NCI-H1417 treated with DMSO at 0.1 percent for 48 hours (cell line): ENCODE measurements at regions not wholly inside any gene's neighbourhood (a gene's known extent, or its start where the extent isn't known, plus 50 kb on each side); places are given as distances from the start of the nearest gene placed in this dataset.
A peak's percentile ranks its signal among the peaks of the same experiment; 100 is the strongest.
"Not testable (repeated sequence)": the region's sequence is repeated elsewhere in the genome, so short reads cannot be mapped to it uniquely, and the experiment has no call there.

ENCODE experiments used
- DNase-seq: peaks from one replicate; lab custom pipeline; 2025; lab: John Stamatoyannopoulos, UW

DNA sequence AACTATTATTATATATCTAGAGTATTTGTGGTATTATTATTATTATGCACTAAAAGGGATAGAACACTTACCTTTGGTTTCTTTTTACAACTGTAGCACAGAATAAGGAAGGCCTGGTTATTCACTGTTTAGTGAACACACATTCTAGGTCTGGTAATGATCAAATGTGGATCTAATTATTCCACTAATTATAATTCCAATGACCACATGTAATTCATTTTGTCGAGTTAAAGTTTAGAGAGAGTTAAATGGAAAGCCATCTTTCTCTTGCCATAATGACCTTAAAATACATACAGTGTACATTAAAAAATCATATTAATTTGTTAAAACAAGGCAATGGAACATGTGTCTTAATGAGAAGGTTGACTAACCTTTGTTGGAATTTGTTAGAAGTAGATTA is 147.8 kb downstream of the SEM1 start:
- no peak for DNase-seq

DNA sequence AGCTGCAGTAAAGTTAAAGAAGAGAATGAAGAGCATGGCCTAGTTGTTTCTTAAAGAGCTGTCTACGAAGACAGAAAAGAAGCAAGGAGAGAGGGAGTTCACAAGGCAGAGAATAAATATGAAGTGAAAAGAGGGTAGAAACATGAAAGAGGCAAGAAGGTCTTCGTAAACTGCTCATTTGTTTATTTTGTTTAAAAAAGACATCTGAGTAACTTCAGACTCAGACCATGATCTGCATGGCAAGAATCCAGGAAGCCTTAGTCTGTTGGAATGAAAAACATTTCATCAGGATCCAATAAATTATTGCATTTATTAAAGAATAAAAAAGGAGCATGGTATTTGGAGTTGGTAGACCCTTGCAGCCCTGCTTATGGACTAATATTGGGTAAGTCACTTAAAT is 151.1 kb downstream of the SEM1 start:
- DNase-seq, result no peak

DNA sequence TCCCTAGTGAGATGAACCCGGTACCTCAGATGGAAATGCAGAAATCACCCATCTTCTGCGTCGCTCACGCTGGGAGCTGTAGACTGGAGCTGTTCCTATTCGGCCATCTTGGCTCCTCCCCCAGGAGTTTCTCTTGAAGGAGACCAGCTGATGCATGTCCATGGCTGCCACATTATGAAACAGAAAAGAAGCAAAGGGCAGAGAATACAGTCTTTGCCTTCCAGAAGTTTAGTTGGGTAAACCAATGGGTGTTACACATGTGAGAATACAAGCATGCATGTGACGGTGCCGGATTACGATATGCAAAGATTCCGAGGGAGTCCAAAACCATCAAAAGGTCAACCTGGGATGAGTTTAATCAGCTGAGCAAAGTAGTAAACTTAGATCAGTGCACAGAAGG is 151.6 kb downstream of the SEM1 start:
- DNase-seq, result no peak

DNA sequence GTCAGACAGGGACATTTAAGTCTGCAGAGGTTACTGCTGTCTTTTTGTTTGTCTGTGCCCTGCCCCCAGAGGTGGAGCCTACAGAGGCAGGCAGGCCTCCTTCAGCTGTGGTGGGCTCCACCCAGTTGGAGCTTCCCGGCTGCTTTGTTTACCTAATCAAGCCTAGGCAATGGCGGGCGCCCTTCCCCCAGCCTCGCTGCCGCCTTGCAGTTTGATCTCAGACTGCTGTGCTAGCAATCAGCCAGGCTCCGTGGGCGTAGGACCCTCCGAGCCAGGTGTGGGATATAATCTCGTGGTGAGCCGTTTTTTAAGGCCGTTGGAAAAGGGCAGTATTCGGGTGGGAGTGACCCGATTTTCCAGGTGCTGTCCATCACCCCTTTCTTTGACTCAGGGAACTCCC is 152.0 kb downstream of the SEM1 start:
- DNase-seq, result not testable (repeated sequence)

DNA sequence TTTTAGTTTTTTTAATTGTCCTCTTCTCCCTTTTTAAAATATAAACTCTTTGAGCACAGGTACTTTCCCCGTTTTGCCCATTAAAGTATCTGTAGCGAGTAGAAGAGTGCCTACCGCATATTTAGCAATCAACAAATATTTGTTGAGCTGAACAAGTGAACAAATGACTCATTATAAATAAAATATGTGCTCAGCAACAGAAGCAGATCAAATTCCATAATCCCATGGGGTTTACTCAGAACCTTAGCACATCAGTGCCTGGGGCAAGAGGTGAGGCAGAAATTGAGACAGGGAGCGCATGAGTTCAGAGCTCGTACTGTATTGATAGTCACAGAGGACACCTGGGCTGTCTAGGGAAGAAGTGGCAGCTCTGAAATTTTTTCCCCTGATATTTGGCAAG is 161.0 kb downstream of the SEM1 start:
- DNase-seq, result peak; percentile 44

DNA sequence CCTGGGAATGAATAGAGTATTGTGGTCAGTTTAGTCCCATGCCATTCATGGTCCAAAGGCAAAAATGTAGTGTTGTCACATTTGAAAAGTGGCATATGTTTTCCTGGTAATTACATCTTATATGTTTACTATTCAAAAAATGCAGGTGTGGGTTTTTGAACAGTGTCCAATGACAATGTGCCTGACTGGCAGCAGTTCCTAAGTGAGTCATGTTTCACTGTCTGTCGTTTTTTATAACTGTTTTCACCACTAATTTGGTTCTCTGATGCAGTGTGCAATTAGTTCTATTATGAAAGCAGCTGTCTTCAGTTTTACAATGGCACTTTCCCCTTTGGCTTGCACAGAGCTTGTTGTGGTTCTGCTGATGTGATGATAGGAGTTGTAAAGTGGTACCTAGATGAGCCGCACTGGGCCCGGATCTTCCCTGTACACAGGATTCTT is 162.3 kb downstream of the SEM1 start:
- DNase-seq, result peak; percentile 99

DNA sequence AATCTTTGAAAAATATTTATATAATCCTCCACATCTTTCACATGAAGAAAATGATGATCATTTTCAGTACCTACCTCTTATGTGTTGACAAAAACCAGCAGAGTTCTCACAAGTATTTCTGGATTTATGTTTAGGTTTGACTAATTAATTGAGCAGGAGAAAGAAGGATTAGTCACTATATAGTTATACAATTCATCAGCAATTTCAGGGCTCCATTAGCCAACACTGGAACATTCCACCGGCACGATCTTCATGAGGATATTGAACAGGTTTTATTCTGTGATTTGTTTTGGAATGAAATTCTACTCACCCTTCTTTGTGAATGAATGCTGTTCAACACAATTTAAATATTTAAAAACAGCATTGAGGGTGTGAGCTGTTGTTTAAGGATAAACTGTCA is 163.2 kb downstream of the SEM1 start:
- DNase-seq, result no peak

DNA sequence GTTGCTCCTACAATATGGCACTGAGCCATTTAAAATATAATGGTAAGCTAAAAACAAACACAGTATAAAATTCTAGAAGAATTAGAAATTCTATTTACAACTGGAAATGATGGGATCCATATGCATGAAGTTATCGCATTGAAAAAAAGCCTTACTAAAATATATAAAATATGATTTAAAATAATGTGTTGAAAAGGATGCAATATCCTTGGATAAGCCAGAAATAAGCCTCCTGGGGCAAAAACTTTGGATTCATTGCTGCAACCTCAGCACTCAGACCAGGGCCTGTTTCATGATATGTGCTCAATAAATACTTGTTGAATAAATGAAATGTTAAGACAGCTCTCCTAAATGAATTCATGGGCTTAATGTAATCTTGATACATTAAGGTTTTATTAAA is 170.2 kb downstream of the SEM1 start:
- no peak for DNase-seq

DNA sequence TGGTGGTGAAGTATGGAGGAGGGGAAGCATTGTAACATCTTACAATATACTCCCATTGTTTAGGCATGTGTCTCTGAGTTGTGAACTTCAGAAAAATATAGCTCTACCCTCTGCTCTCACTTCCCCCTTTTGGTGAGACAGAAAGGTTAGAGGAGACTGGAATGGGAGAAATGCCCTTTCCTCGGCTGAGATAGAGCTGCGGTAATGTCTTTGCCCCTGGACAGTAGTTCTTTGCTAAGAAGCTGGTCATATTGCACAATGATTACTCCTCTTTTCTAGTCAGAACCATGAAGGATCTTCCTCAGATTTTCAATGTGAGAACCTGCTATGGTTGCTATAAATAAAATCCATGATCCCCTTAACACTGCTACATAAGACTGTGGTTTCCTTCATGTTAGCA is 171.0 kb downstream of the SEM1 start:
- DNase-seq, result no peak

DNA sequence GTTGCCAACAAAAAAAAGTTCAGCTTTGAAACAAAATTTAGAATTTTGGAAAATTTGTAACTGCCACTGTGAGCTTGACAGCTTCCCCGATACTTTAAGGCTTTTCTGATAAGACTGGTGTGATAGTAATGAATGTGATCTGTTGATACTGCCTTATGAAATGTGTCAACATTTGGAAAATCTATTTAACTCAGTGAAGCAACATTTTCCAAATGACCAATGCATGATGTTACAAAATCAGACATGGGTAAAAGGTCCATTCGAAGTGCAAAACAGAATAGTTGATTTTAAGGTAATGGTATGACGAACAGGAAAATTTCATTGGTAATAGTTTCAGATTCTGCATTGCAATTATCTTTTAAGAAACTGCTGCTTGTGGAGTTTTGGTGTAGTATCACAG is 175.4 kb downstream of the SEM1 start:
- DNase-seq, result no peak

DNA sequence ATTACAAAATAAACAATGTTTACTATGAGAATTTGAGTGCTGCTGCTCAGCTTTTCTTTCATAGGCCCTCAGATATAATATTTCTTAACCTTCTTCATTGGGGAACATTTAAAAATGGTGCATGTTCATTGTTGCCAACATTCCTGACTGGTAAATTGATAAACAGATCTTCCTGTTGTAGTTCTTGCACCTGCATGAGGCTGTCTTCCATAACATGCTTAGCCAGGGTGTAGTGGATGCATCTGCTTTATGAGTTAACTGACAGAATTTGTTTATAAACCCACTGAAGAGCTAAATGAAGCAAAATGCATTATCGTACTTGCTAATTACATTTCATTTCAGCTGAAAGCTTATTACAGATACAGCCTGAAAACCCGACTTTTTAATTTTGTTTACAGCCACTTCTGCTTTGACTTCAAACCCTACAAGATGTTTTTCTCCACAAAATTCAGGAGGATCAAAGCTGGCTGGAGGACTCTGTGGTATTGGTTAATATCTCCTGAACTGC is 177.2 kb downstream of the SEM1 start:
- no peak for DNase-seq

DNA sequence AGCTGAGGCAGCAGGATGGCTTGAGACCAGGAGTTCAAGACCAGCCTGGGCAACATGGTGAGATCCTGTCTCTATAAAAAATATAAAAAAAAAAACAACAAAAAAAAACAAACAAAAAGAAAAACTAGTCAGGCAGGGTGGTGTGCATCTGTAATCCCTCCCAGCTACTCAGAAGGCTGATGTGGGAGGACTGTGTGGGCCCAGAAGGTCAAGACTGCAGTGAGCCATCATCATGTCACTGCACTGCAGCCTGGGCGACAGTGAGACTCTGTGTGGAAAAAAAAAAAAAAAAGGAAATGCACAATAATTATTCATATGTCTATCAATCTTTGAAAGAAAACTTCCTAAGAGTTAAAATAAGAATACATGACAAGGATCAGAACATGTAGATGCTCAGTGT is 178.3 kb downstream of the SEM1 start:
- DNase-seq, result no peak

DNA sequence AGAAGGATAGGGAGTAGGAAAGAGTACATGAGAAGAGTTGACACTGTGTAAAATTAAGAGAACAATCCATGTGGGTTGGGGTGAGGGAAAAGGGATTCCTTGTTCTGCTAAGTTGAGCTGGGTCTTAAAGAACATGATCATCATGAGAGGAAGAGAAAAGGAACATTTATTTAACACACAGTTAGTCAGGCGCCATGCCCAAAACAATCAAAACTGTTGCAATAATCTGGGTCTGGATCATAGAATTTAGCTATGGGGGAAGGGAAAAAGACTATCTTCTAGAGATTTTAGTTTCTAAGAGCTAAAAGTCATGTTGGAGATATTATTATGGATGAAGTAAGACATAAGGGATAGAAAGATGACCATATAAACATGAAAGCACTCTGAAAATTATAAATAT is 178.9 kb downstream of the SEM1 start:
- no peak for DNase-seq

DNA sequence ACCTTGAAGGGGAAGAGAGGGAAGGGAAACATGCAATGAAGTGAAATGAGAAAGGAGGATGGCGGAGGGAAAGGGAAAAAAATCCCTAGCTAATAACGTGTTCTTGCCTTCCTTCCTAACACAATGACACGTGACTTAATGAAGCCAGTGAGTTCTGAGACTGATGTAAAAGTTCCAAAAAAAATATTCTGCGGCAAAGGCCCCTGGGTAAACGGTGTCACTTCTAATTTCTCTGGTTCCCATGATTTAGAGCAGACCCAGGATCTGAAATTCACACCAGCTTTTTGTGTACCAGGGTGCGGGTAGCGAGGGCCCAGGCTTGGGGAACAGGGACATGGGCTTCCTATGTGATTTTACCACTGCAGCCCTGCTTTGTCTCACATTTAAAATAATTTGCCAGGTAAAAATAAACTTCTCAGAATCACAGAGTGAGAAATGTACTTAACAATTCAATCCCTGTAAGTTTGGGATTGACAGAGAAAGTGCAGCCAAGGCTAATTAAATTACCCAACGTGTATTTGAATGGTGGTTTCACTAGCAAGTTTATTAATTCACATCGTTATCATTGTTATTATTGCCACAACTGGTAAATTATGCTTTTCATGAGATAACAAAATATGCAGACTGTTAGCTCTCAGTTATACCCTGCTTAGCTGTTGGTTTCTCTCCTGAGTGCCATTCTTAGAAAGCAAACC is 182.4 kb downstream of the SEM1 start:
- no peak for DNase-seq

DNA sequence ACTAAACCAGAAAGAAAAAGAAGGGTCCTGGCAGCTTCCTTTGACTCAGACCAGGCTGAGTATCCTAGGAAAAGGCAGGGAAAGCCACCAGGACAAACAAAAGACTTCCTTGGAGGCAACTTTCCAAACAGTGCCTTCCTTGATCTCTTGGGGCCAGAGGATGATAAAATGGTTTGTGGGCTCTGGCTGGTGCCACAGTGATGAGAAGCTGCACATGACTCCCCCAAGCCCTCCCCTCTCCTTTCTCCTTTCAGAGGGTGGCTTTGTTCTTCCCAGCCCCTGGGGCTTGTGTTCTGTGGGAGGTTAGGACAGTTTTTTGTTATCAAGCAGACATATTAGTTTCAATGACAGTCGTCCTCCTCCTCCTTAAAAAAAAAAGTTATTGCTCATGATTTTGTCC is 183.2 kb downstream of the SEM1 start:
- no peak for DNase-seq

DNA sequence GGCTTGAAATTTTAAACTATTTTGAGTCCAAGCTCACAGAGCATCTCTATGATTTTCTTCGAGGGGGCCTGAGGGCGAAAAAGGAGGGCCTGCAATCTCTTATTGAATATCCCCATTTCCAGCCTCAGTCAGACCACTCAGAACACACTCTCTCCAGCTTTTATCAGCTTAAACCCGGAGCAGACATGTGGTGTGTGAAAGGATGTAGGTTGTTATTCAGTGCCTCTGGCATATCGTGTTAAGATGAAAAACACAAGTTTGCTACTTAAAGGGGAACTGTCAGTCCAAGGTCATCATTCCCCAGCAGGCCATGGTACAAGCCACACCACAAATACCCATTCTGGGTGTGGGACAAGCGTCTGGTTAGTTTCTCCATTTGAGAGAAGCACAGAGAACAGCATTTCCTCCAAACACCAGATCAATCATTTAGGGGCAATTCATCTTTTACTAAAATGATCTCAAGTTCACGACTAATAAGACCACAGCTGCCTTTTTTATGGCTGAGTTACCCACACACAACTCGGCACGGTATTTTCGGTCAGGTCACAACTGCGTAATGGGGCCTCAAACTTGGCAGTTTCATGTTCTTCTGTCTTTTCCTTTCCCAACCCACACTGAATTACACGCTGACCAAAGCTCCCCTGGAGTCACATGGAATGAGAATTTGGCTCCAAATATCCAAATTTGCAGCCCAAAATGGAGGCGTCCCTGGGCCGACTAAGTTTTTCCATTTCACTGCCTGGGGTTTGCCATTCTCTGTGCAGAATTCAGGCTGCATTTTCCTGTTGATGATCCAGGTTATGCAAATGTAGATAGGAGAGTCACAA is 188.4 kb downstream of the SEM1 start:
- DNase-seq, result no peak

DNA sequence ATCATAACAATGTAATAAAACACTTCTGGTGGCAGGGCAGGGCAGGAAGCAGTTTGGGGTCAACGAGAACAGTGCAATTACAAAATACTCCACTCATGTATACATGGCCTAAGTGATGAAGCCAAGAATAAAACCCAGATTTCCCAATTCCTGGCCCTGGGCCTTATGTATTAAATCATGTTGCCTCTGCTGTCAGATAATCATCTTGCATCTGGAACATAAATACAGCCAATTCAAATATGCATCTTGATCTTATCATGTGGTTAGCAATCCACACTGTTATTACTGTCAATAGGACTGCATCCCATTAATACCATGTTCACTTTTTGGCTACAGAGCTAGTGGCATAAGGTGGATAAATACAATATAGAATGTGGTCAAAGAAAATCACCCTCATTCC is 186.5 kb upstream of the SLC25A13 start:
- no peak for DNase-seq

DNA sequence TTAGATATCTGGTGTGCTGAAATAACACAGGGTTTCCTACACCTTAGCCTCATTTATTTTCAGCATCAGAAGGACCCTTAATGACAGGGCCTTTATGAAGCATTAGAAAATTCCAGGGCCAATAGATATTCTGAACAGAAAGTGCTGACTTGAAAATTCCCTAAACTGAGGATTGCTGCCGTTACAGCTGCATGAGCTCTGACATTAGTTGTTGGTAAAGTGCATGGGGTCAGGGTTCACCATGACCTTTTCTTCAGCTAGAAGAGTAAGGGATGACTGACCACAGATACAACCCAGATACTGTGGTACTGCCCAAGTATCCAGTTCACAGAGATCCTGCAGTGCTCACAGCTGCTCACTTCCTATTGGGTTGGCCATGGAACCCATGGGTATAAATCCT is 181.7 kb upstream of the SLC25A13 start:
- DNase-seq, result no peak

DNA sequence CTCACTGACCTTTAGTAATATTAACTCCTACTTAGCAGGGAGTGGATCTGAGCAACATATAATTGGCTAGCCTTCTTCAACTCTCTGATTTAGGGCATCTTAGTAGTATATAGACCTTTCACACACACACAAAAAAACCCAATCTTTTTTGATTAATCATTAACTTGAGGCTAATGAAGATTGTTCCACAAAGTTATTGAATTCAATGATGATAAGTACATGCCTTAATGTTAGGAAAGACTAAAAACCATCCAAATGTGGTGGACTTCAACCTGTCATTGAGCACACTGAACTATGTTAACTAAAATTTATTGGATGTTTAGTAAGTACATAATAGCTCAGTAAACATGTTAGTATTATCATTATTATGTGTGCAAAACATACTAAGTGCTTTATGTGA is 179.4 kb upstream of the SLC25A13 start:
- DNase-seq, result no peak

DNA sequence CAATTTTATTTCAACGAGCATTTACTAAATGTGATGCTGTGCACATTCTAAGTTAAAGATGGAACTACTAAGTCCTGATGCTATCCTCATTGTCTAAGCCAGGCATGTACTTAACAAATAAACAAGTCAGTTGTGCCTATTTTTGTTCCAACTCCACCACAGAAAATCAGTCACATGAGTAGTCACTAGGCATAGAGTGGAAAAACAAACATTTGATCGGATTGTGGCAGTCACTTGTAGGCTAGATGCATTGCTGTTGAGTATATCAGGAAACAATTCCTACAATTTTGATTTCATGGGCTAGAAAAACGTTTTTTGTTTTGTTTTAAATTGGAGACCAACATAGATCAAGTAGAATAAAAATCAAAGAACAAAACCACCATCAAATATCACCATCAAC is 177.6 kb upstream of the SLC25A13 start:
- DNase-seq, result no peak

DNA sequence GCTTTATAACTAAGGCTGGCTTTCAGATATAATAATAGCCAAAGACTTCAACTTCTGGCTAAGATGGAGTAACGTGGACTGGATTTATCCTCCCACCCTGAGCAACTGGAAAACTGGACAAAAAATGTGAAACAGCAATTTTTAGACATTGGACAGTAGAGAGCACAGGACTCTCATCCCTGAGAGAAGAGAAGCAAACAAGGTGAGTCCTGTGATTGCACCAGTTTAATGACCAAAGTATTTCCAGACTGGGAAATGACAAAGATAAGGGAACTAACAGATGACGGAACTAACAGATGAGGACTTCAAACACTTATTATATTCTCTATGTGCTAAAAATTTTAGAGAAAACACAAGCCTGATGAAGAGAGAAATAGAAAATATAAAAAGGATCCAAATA is 175.7 kb upstream of the SLC25A13 start:
- DNase-seq, result no peak

DNA sequence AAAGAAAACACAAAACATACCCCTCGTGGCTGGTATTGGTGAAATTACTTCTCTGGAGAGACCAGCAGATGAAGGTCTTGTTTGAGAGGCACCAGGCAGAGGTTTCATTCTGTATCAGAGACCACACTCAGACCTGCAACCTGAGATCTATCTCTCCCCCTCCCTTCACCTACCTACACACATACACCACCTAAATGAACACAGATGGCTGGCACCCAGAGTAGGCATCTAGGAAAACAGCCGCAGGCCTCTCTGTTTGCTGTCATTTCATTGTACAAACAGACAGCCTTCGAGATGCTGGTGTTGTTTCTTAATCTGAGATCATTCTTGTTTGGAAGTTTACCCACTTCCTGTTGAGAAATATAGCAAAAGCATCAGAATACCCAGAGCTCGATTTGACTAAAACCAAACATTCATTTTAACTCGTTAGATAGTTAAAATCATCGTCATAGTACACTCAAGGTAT is 173.9 kb upstream of the SLC25A13 start:
- DNase-seq, result peak; percentile 84

DNA sequence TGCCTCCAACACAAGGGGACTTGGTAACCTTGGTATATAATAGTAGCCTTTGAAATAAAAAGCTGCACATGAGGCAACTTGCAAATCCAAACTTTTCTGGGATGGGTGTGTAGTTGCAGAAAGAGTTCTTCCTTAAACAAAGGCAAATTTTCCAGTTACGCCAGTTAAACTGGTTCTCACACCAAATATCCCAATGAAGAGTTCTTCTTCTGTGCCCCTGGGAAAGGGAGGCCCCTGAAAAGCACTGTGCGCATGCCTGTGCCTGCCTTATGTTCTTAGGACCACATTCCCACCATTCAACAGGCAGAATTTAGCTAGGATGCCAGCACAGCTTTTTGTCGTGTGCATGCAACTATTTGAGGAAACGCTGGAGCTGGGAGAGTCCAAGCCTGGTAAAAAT is 164.8 kb upstream of the SLC25A13 start:
- DNase-seq, result no peak
